ENCODE measurements at regions not wholly inside any gene's neighbourhood (a gene's known extent, or its start where the extent isn't known, plus 50 kb on each side); places are given as distances from the start of the nearest gene placed in this dataset.

DNA sequence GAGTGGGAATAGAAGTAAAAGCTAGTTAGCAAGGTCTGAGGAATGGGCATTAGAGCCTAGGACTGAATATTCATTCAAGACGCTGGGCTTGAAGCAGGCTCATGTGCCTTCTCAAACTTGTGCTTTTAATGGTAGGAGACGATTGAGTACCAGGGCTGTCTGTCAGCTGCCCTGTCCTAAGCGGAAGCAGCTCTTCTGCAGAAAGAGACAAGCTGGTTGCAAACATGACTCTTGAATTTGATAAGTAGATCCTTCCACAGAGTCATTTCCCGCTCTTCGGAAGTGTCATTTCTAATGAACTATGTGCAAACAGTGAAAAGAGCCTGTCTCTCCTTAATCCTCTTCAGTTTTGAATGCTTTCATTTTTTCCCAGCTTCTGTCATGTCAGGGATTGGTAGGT is 176.4 kb downstream of the TFAP2B start:
- no peak for ATAC-seq
- Histone ChIP-seq H3K4me1 (ENCODE audit: insufficient read depth, low read length) (peaks cover 4% of the 10 kb centered on the region; the same call in 1 of the 2 replicates), H3K36me3 (replicated peaks in 1 of 2; ENCODE audit: control insufficient read depth in 1 of 2, insufficient read depth in 2 of 2, low read length in 2 of 2) (no peaks in the 10 kb centered on the region), H3K27ac (ENCODE audit: extremely low read length, insufficient read depth, low read length) (no peak overlapping the region), H3K79me2 (ENCODE audit: insufficient read depth, low read length) (no peaks in the 10 kb centered on the region), H3K9ac (ENCODE audit: insufficient read depth, low read depth, low read length) (no peak overlapping the region), H3K4me2 (ENCODE audit: low read depth, low read length) (no peak overlapping the region), H4K20me1 (ENCODE audit: insufficient read depth, low read length) (no peaks in the 10 kb centered on the region), H2AFZ (ENCODE audit: low read length) (no peak overlapping the region), H3K9me3 (ENCODE audit: low read length) (no peaks in the 10 kb centered on the region), H3K4me3 (replicated peaks in 1 of 3; ENCODE audit: insufficient read depth in 1 of 3, low read depth in 2 of 3, low read length in 3 of 3) (no peak overlapping the region), H3K27me3 (ENCODE audit: control insufficient read depth in 1 of 2, insufficient read depth in 2 of 2, low read length in 2 of 2) (no peaks in the 10 kb centered on the region)
- intact Hi-C loops (cut with micrococcal nuclease; ENCODE audit: unreplicated experiment) = no loop called here
- BruUV-seq (replicated peaks) = no TSS peak
- ChIA-PET CTCF (ENCODE audit: low intra/inter-chr PET ratio, low total read pairs) (no interaction called here), POLR2A (no interaction called here)
- FAIRE-seq = no peak
- in situ Hi-C loops (cut with HindIII; ENCODE audit: extremely low pct_ligation_motif_present, low pct_unique_long_range_greater_than_20kb) = no loop called here
- no peak for DNase-seq (ENCODE audit: low spot score)
- 42% methylated on average over 5 of the region's 5 CpGs for WGBS (ENCODE audit: low lambda C conversion rate)
- TF ChIP-seq MIXL1 (CRISPR knock-in tag; IDR thresholded peaks at IDR 0.05) (no peak), RBAK (CRISPR knock-in tag; IDR thresholded peaks at IDR 0.05) (no peak), JUN (CRISPR knock-in tag; IDR thresholded peaks at IDR 0.05) (no peak), ZNF761 (CRISPR knock-in tag; conservative IDR thresholded peaks at IDR 0.05) (no peak), ZSCAN25 (CRISPR knock-in tag; IDR thresholded peaks at IDR 0.05) (no peak), ZNF33A (CRISPR knock-in tag; IDR thresholded peaks at IDR 0.05; ENCODE audit: borderline replicate concordance) (no peak), PCBP1 (IDR thresholded peaks at IDR 0.05; ENCODE audit: borderline replicate concordance, low read depth, low read length) (no peak), ZSCAN20 (CRISPR knock-in tag; IDR thresholded peaks at IDR 0.05; ENCODE audit: borderline replicate concordance) (no peak), ZNF235 (CRISPR knock-in tag; IDR thresholded peaks at IDR 0.05; ENCODE audit: borderline replicate concordance) (no peak), NAIF1 (CRISPR knock-in tag; IDR thresholded peaks at IDR 0.05; ENCODE audit: borderline replicate concordance) (no peak), TCF7L2 (IDR thresholded peaks at IDR 0.05; ENCODE audit: low read depth, low read length) (no peak), BRD4 (CRISPR knock-in tag; IDR thresholded peaks at IDR 0.05) (no peak)
- TF ChIP-seq, protein P1, sequence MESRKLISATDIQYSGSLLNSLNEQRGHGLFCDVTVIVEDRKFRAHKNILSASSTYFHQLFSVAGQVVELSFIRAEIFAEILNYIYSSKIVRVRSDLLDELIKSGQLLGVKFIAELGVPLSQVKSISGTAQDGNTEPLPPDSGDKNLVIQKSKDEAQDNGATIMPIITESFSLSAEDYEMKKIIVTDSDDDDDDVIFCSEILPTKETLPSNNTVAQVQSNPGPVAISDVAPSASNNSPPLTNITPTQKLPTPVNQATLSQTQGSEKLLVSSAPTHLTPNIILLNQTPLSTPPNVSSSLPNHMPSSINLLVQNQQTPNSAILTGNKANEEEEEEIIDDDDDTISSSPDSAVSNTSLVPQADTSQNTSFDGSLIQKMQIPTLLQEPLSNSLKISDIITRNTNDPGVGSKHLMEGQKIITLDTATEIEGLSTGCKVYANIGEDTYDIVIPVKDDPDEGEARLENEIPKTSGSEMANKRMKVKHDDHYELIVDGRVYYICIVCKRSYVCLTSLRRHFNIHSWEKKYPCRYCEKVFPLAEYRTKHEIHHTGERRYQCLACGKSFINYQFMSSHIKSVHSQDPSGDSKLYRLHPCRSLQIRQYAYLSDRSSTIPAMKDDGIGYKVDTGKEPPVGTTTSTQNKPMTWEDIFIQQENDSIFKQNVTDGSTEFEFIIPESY (CRISPR knock-in tag; IDR thresholded peaks at IDR 0.05) = no peak
- TF ChIP-seq, protein P2, sequence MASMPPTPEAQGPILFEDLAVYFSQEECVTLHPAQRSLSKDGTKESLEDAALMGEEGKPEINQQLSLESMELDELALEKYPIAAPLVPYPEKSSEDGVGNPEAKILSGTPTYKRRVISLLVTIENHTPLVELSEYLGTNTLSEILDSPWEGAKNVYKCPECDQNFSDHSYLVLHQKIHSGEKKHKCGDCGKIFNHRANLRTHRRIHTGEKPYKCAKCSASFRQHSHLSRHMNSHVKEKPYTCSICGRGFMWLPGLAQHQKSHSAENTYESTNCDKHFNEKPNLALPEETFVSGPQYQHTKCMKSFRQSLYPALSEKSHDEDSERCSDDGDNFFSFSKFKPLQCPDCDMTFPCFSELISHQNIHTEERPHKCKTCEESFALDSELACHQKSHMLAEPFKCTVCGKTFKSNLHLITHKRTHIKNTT (CRISPR knock-in tag; IDR thresholded peaks at IDR 0.05) = no peak
- TF ChIP-seq, protein P3, sequence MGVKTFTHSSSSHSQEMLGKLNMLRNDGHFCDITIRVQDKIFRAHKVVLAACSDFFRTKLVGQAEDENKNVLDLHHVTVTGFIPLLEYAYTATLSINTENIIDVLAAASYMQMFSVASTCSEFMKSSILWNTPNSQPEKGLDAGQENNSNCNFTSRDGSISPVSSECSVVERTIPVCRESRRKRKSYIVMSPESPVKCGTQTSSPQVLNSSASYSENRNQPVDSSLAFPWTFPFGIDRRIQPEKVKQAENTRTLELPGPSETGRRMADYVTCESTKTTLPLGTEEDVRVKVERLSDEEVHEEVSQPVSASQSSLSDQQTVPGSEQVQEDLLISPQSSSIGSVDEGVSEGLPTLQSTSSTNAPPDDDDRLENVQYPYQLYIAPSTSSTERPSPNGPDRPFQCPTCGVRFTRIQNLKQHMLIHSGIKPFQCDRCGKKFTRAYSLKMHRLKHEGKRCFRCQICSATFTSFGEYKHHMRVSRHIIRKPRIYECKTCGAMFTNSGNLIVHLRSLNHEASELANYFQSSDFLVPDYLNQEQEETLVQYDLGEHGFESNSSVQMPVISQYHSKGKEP (CRISPR knock-in tag; IDR thresholded peaks at IDR 0.05) = no peak
